Retinal pigment epithelial cell (primary cell): ENCODE measurements at regions not wholly inside any gene's neighbourhood (a gene's known extent, or its start where the extent isn't known, plus 50 kb on each side); places are given as distances from the start of the nearest gene placed in this dataset.

Experiments
- DNase-seq: peaks from one replicate; pipeline ENCODE4 v3.0.0-alpha.2; 2010; ENCODE audit warnings: low read depth
- H3K4me3 ChIP-seq: 2 replicates; pipeline ENCODE4 v1.5.1; 2011; ENCODE audit warnings: mild to moderate bottlenecking, low read length, control low read depth, moderate library complexity
- TF ChIP-seq, protein P1 (sequence below): conservative IDR thresholded peaks from 2 replicates; pipeline ENCODE4 v1.5.1; 2011; ENCODE audit warnings: low read depth, low read length, control low read depth, inconsistent platforms

DNA sequence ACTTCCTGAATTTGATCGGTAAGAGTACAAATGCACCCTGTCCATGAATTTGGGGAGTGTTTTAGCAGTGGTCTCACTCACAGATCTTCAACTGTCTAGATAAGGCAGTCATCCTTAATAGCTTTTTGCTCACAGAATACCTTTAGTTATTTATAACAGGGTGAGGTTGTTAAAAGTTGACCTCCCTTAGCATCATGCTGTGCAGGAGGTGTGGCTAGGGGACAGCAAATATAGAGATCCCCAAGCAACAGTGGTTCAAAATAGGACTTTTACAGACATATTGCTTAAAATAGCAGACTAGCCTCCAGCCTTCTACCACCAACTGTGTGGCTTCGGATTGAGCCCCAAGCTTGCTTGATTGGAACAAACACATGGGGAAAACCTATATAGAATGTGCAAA lies 724.4 kb downstream of the TLE1 start:
- no peak for DNase-seq
- no peak overlapping the region for H3K4me3 ChIP-seq
- TF ChIP-seq, protein P1, sequence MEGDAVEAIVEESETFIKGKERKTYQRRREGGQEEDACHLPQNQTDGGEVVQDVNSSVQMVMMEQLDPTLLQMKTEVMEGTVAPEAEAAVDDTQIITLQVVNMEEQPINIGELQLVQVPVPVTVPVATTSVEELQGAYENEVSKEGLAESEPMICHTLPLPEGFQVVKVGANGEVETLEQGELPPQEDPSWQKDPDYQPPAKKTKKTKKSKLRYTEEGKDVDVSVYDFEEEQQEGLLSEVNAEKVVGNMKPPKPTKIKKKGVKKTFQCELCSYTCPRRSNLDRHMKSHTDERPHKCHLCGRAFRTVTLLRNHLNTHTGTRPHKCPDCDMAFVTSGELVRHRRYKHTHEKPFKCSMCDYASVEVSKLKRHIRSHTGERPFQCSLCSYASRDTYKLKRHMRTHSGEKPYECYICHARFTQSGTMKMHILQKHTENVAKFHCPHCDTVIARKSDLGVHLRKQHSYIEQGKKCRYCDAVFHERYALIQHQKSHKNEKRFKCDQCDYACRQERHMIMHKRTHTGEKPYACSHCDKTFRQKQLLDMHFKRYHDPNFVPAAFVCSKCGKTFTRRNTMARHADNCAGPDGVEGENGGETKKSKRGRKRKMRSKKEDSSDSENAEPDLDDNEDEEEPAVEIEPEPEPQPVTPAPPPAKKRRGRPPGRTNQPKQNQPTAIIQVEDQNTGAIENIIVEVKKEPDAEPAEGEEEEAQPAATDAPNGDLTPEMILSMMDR, result no peak

DNA sequence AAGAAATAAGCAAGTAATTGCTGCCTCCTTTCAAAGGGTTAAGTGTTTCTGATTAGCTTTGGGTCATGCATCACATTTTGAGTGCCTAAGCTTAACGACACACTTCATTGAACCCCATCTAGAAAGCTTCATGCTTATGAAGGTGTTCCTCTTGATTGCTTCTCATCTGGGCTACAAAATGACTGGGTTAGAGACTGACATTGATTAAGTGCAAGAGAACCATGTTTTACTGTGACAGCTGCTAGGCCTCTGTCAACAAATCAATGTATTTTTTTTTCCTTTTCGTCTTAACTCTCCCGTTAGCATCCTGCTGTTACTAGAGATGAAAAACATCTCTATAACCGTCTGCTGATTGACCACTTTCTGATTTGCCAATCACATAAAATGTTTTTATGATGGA lies 725.0 kb downstream of the TLE1 start:
- H3K4me3 ChIP-seq, result no peak overlapping the region
- TF ChIP-seq, protein P1, result no peak
- no peak for DNase-seq

DNA sequence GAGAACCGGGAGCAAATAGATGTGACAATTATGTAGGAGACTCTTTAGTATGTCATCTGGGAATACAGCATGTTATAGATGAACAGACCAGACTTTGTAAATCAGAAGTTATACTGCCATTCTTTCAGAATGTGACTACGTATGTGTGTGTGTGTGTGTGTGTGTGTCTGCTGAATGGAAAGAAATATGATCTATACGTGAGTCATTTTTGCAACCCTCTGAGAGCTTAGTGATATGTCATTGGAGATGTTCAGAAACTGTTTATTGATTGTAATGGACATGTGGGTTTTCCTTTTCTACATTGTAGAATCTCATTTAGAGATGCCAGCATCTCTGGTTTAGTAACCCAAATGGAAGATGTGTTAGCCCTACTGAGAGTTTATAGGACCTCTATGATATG lies 731.5 kb downstream of the TLE1 start:
- TF ChIP-seq, protein P1, result no peak
- DNase-seq, result no peak
- H3K4me3 ChIP-seq, result no peak overlapping the region

DNA sequence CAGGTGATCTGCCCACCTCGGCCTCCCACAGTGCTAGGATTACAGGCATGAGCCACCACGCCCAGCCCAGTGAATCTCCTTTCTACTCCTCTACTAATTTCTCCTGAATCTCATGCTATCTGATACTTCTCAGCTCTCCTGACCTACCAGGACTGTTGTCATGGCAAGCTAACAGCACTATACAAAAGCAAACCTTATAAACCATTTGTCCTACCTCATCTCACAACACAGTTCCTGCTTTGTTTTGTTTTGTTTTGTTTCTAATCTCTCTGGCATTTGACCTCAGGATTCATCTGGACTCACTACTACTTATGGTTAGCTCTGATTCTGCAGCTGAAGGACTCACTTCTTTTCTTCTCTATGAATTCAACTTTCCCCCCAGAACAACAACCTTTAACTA lies 734.8 kb downstream of the TLE1 start:
- DNase-seq, result no peak
- no peak overlapping the region for H3K4me3 ChIP-seq
- TF ChIP-seq, protein P1, result no peak

DNA sequence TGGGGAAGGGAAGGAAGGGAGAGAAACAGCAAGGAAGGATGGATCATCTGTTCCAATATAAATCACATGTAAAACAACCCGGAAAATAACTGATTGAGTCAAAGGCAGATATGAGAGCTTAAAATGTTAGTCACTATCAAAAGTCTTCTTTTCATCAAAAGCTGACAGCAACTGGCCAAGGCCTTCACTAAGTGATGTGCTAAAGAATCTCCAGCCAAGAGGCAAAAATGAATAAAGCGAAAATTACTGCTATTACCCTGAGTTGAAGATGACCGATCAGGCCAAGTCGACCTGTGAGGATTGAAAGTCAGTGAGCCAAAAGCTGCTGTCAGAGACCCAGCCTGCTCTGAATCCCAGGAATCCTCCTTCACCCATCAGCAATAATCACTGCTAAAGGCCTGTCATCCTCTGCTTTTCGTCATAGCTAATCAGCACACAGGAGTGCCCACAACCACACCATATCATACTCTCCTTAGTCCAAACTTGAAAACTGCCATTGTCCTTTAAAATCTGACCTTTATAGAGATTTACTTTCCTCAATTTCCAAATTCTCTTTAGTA lies 736.9 kb downstream of the TLE1 start:
- no peak for DNase-seq
- TF ChIP-seq, protein P1, result no peak
- H3K4me3 ChIP-seq, result no peak overlapping the region

DNA sequence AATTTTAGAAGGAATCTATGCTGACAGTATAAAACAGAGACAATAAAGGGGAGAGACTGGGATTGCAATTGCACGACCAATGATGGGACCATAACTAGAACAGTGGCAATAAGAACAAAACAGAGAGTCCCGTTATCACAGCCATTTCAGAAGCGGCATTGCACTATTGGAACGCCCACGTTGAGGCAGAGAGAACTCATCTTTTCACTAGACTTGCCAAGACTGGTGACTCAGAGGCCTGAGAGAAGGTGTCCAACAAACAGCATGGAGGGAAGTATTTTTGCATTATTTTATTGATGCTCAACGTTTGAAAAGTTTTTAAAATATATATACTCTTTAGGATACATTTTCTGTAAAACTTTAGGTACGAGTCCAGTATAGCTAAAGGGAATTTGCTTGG lies 737.7 kb downstream of the TLE1 start:
- no peak overlapping the region for H3K4me3 ChIP-seq
- no peak for DNase-seq
- TF ChIP-seq, protein P1, result no peak

DNA sequence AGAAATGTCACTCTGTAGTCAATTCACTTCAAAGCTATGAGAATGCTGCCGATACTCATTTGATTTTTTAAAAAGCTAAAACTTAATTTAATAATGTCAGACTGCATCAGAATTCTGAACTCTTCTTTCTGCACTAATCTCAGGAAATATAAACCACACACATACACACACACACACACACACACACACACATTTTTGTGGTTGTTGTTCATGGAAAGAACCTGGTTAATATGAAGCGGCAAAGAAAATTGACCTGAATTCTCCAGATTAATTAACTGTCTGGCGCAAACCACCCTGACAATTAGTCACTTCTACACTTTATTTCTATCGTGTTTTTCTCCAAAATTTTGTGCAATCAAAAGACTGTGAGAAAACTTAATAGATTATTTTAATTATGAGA lies 740.5 kb downstream of the TLE1 start:
- no peak overlapping the region for H3K4me3 ChIP-seq
- TF ChIP-seq, protein P1, result no peak
- DNase-seq, result no peak
